ENCODE measurements at regions not wholly inside any gene's neighbourhood (a gene's known extent, or its start where the extent isn't known, plus 50 kb on each side); places are given as distances from the start of the nearest gene placed in this dataset.

DNA sequence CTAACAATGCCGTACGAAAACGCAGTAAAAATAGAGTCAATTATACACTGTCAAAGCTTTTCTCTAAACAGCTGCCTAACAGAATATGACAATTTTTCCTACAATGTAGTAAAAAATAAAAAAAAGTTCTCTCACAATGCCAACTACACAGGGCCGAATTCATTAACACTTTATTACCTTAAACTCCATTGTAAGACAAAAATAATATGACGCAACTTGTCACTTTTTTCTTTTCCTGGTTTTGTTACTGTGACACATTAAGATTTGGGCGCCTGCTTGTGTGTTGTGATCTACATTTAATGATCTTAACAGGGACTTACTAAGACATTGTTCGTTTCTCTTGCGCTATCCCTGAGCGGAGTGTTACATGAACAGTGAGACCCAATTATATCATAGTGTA, 204.1 kb downstream of the INSC start:
- Mint-ChIP-seq H3K4me3 (ENCODE audit: unreplicated experiment) (no peak overlapping the region), H3K9me3 (ENCODE audit: unreplicated experiment) (no peaks in the 10 kb centered on the region), H3K36me3 (ENCODE audit: low read depth, unreplicated experiment) (no peaks in the 10 kb centered on the region), H3K4me1 (ENCODE audit: unreplicated experiment) (peaks cover 12% of the 10 kb centered on the region), H3K27ac (ENCODE audit: unreplicated experiment) (no peak overlapping the region), H3K27me3 (ENCODE audit: unreplicated experiment) (no peaks in the 10 kb centered on the region)
- no peak for DNase-seq (ENCODE audit: low spot score)
- TF ChIP-seq, protein P1, sequence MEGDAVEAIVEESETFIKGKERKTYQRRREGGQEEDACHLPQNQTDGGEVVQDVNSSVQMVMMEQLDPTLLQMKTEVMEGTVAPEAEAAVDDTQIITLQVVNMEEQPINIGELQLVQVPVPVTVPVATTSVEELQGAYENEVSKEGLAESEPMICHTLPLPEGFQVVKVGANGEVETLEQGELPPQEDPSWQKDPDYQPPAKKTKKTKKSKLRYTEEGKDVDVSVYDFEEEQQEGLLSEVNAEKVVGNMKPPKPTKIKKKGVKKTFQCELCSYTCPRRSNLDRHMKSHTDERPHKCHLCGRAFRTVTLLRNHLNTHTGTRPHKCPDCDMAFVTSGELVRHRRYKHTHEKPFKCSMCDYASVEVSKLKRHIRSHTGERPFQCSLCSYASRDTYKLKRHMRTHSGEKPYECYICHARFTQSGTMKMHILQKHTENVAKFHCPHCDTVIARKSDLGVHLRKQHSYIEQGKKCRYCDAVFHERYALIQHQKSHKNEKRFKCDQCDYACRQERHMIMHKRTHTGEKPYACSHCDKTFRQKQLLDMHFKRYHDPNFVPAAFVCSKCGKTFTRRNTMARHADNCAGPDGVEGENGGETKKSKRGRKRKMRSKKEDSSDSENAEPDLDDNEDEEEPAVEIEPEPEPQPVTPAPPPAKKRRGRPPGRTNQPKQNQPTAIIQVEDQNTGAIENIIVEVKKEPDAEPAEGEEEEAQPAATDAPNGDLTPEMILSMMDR (IDR thresholded peaks at IDR 0.05; ENCODE audit: unreplicated experiment), result no peak

DNA sequence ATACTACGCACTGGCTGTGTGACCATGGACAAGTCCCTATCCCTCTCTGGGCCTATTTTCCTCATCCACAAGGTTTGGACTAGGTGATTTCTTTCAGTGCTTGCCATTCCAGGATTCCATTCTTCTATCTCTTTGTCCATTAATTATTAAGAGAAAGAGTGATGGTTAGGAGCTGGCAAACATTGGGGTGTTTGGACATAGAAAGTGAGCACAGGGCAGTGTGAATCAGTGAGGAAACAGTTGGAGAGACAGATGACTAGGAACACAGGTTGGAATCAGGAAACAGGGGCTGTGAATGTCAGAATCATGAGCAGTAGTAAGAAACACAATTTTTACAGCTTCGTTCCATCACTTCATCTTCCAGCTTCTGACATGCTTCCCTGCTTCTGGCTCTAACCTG, 211.8 kb downstream of the INSC start:
- H3K27ac Mint-ChIP-seq (ENCODE audit: unreplicated experiment), result no peak overlapping the region
- peaks cover 12% of the 10 kb centered on the region for H3K4me1 Mint-ChIP-seq (ENCODE audit: unreplicated experiment)
- no peak overlapping the region for H3K4me3 Mint-ChIP-seq (ENCODE audit: unreplicated experiment)
- peaks cover 5% of the 10 kb centered on the region for H3K27me3 Mint-ChIP-seq (ENCODE audit: unreplicated experiment)
- no peaks in the 10 kb centered on the region for H3K9me3 Mint-ChIP-seq (ENCODE audit: unreplicated experiment)
- H3K36me3 Mint-ChIP-seq (ENCODE audit: low read depth, unreplicated experiment), result no peaks in the 10 kb centered on the region
- DNase-seq (ENCODE audit: low spot score), result no peak
- TF ChIP-seq, protein P1 (IDR thresholded peaks at IDR 0.05; ENCODE audit: unreplicated experiment), result no peak

DNA sequence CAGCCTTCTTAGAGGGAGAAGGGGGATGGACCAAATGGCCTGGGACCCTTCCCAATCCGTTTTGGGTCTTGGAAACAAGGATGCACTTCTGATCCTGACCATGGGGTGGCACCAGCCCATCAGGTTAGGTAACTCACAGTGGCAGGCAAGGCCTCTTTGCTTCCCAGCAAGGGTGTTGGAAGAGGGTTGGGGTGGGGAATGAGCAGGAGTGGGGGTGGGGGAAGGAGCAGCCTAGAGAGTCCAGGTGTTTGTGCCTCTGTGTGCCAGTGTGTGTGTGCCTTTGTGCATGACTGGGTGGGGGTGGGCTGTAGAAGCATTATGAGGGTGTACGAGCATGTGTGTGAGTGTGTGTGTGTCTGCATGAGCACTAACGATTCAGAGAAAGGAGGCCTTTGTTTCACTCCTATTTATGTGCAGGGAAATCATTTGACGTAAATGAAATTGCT, 213.1 kb downstream of the INSC start:
- Mint-ChIP-seq H3K4me1 (ENCODE audit: unreplicated experiment) (peaks cover 2% of the 10 kb centered on the region), H3K27me3 (ENCODE audit: unreplicated experiment) (peaks cover 5% of the 10 kb centered on the region), H3K27ac (ENCODE audit: unreplicated experiment) (no peak overlapping the region), H3K4me3 (ENCODE audit: unreplicated experiment) (no peak overlapping the region), H3K9me3 (ENCODE audit: unreplicated experiment) (no peaks in the 10 kb centered on the region), H3K36me3 (ENCODE audit: low read depth, unreplicated experiment) (no peaks in the 10 kb centered on the region)
- TF ChIP-seq, protein P1 (IDR thresholded peaks at IDR 0.05; ENCODE audit: unreplicated experiment), result peak; percentile 78
- DNase-seq (ENCODE audit: low spot score), result peak; percentile 84

DNA sequence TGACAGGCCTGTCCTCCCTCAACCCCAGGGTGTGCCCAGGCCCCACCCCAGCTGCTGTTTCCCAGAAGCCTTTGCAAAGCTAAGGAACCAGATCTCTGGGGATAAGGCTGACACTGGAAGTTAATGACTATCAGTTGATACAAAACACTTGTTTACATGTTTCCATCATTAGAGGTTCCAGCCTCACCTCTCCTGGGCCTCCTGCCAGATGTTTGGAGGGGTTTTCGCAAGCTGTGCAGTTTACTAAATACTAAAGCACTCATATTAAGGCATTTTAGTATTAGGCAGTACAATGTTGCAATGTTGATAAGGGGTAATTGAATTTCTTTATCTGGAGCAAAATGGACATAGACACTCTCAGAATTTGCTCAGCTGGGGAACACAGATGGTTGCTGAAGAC, 218.7 kb downstream of the INSC start:
- H3K27me3 Mint-ChIP-seq (ENCODE audit: unreplicated experiment), result peaks cover 2% of the 10 kb centered on the region

DNA sequence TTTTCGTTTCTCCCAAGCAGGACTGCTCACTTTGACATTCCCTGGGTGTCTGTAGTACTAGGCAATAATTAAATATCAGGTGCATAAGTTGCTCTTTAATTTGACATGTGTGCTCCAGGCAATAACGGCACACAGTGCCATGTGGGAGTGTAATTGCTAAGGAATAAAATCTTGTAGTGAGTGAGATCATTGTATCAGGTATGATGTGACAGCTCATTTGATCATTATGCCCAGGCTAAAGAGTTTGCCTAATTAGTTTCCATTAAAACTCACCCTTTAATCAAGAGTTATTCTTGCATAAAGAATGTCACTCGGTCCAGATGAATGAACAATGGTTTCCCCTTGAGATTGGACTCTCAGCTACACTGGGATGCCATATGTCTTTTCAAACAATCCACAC, 220.0 kb downstream of the INSC start:
- Mint-ChIP-seq H3K36me3 (ENCODE audit: low read depth, unreplicated experiment) (no peaks in the 10 kb centered on the region), H3K27ac (ENCODE audit: unreplicated experiment) (no peak overlapping the region), H3K4me3 (ENCODE audit: unreplicated experiment) (no peak overlapping the region), H3K9me3 (ENCODE audit: unreplicated experiment) (no peaks in the 10 kb centered on the region), H3K27me3 (ENCODE audit: unreplicated experiment) (peaks cover 2% of the 10 kb centered on the region), H3K4me1 (ENCODE audit: unreplicated experiment) (peaks cover 2% of the 10 kb centered on the region)
- TF ChIP-seq, protein P1 (IDR thresholded peaks at IDR 0.05; ENCODE audit: unreplicated experiment), result no peak
- no peak for DNase-seq (ENCODE audit: low spot score)

More for the DNA sequence above, 218.7 kb downstream of the INSC start:
- H3K36me3 Mint-ChIP-seq (ENCODE audit: low read depth, unreplicated experiment), result no peaks in the 10 kb centered on the region
- H3K4me1 Mint-ChIP-seq (ENCODE audit: unreplicated experiment), result peaks cover 2% of the 10 kb centered on the region
- no peaks in the 10 kb centered on the region for H3K9me3 Mint-ChIP-seq (ENCODE audit: unreplicated experiment)
- H3K4me3 Mint-ChIP-seq (ENCODE audit: unreplicated experiment), result no peak overlapping the region
- TF ChIP-seq, protein P1 (IDR thresholded peaks at IDR 0.05; ENCODE audit: unreplicated experiment), result no peak
- no peak overlapping the region for H3K27ac Mint-ChIP-seq (ENCODE audit: unreplicated experiment)
- no peak for DNase-seq (ENCODE audit: low spot score)
